Ammon's horn (tissue), 1 donor: ENCODE measurements at regions not wholly inside any gene's neighbourhood (a gene's known extent, or its start where the extent isn't known, plus 50 kb on each side); places are given as distances from the start of the nearest gene placed in this dataset.

Experiments used
- DNase-seq: peaks from one replicate; pipeline ENCODE4 v3.0.0-alpha.2; 2016; ENCODE audit warnings: low spot score

- DNase-seq, result no peak
Measured at GRCh38 chr13:103983948-103984347, 917.7 kb upstream of the SLC10A2 start.

DNA sequence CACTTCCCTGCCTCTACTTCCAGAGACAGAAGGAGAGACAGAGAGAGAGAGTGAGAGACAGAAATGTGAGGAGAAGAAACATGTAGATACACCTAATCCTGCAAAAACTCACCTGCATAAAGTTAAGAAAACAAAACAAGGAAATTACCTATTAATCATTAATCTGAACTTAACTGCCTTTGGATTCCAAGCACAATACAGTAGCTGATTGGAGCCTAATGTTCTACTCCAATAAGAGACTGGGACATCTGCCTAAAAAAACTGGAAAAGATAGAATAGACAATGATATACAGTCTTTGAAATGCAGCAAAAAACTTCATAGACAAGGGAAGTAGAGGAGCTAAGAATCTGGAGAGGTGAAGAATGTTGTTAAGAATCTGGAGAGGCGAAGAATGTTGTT is 910.2 kb upstream of the SLC10A2 start:
- DNase-seq, result no peak

GRCh38 chr13:103973740-103974139 is 907.5 kb upstream of the SLC10A2 start:
- DNase-seq, result no peak

- no peak for DNase-seq
Measured at GRCh38 chr13:103969520-103970050, 903.4 kb upstream of the SLC10A2 start.

DNA sequence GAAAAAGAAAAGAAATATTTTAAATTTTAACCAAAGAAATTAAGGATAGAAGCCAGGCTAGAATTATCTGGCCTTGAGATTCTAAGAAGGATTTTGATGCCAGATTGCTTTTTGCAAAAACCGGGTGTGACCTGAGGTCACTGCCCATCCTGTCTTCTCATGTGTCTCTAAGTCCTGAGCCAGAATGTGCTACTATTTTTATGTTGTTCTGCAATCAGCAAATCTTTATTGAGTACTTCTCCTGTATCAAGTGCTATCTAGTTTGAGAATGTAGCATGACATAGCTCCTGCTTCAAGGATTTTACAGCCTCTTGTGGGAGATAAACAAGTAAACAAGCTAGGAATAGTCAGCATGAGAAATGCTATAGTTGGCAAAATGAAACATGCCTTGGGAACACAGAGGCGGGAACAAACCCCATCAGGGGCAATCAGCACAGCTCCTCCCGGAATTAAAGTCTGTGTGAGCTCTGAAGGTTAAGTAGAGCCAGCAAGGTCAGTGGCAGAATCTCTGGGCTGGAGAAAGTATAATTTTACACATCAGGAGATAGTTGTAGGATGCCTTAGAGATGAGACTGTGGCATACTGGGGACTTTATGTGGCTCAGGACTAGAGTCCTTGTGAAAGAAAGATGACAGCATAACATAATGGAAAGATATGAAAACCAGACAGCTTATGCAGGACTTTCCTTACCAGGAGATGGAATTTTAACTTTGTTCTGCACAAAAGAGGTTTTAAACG is 899.5 kb upstream of the SLC10A2 start:
- no peak for DNase-seq

DNA sequence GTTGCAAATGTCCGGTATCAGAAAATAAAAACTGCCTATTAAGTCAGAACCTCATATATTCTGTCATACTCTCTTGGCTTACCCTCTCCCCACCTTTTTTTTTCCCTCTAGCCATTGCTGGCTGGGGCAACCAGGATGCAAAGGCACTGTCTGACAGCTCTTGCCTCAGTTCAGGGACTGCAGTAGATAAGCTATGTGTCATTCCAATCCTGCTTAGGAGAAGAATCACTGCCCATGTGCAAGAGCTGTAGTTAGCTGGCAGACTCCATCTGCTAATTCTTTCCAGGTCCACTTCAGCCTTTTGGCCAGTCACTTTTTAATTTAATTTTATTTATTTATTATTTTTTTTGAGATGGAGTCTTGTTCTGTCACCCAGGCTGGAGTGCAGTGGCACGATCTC is 895.6 kb upstream of the SLC10A2 start:
- no peak for DNase-seq

- no peak for DNase-seq
Measured at GRCh38 chr13:103961129-103961528, 894.9 kb upstream of the SLC10A2 start.

- DNase-seq, result no peak
Measured at GRCh38 chr13:103960001-103960400, 893.8 kb upstream of the SLC10A2 start.

GRCh38 chr13:103958691-103959090 is 892.5 kb upstream of the SLC10A2 start:
- no peak for DNase-seq

DNA sequence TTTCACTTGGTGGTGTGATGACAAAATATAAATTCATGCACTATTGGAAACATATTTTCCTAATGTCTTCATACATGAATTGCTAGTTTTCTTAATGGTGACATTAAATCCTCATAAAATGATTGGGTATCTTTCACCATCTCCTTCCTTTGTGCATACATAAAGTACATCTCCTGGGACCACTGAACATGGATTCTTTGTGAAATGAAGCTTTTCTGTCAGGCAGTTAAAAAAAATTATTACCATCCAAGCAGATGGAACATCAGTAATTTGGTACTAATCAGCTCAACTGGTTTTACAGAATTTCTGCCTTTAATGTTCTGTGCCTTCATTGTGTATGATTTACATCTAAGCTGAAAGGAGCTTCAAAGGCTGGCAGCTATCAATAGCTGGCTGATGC is 891.7 kb upstream of the SLC10A2 start:
- DNase-seq, result no peak

DNA sequence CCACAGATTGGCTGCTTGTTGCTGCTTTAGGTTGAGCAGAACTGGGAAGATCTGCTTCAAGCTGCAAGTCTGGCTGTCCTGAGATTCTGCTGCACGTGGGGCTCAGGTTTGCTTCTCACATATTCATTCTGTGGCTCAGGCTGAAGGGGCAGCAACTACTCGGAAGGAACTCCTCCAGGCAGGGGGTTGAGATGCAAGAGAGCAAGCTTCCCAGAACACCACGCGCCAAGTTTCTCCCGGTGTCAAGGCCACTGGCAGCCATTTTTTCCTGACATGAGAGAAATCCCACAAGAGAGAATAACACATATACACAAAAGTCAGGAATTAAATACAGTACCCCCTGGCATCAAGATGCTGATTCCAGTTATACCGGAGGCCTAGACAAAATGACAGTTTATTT is 887.6 kb upstream of the SLC10A2 start:
- DNase-seq, result no peak

GRCh38 chr13:103952183-103952582 is 886.0 kb upstream of the SLC10A2 start:
- no peak for DNase-seq

GRCh38 chr13:103948426-103948825 is 882.2 kb upstream of the SLC10A2 start:
- no peak for DNase-seq

- DNase-seq, result no peak
Measured at GRCh38 chr13:103945836-103946235, 879.6 kb upstream of the SLC10A2 start.

DNA sequence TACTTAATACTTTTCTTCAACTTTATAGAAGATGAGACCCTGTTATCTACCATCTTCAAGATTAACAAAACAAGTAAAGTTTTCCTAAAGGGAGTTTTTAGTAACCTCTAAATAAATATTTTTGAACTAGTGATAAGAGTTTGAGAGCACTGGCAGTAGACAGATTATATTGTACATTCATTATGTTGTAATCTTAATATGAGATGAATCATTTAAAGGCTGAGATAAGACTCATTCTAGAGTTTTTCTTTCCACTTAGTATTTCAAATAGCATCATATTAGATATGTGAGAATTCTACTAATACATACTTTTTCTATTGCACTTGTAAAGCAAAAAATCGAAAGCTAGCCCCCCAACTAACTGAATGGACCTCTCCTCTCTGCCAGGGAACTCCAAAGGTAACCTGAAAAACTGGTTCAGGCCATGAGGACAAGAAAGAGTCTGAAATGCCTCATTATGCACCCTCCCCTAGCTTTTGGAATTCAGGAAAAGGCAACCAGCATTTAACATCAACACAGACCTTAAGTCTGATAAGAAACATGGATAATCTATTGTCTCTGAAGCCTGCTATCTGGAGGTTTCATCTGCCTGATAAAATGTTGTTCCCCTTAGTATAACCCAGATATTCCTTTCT is 875.4 kb upstream of the SLC10A2 start:
- no peak for DNase-seq

- no peak for DNase-seq
Measured at GRCh38 chr13:103935117-103935516, 868.9 kb upstream of the SLC10A2 start.

DNA sequence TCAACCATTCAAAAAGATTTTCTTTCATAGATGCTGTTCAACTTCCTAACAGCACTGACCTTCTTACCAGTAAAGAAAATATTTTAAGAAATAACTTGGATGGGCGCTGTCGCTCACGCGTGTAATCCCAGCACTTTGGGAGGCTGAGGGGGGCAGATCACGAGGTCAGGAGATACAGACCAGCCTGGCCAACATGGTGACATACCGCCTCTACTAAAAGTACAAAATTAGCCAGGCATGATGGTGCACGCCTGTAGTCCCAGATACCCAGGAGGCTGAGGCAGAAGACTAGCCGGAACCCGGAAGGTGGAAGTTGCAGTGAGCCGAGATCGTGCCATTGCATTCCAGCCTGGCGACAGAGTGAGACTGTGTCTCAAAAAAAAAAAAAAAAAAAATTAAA is 865.7 kb upstream of the SLC10A2 start:
- no peak for DNase-seq

GRCh38 chr13:103931331-103931845 is 865.2 kb upstream of the SLC10A2 start:
- DNase-seq, result no peak

DNA sequence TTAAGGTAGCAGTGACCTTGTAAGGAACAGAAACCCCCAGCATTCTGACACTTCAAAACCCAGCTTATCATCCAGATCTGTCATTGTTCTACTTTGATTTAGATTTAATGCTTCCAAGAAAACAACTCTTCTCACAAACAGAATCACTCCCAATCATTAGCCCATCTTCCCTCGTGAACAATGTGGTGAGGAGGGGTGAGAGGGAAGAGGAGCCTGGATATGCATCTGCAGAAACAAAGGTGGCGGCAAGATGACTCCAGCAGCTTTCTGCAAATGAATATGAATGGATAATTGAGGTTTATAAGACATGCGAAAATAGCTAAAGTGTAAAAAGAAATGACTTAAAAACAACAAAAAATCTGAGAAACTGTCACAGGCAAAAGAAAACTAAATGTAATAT is 859.9 kb upstream of the SLC10A2 start:
- no peak for DNase-seq

GRCh38 chr13:103908911-103909310 is 842.7 kb upstream of the SLC10A2 start:
- no peak for DNase-seq

DNA sequence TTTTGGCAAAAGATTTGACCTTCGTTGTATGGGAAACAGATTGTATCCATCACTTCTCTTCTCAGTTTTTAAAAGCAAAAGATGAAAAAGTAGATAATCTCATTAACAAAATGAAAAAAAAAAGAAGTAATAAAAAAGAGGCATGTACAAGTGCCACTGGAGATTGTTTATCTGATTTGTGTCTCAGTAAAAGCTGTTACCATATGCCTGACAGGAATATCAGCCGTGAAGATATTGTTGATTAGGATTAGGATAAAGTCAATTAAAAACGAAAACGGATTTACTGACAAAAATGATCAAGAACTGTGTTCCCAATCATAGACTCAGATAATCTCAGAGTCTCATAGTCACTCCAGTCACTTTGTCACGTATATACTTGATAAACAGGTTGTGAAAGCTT is 842.1 kb upstream of the SLC10A2 start:
- DNase-seq, result no peak

DNA sequence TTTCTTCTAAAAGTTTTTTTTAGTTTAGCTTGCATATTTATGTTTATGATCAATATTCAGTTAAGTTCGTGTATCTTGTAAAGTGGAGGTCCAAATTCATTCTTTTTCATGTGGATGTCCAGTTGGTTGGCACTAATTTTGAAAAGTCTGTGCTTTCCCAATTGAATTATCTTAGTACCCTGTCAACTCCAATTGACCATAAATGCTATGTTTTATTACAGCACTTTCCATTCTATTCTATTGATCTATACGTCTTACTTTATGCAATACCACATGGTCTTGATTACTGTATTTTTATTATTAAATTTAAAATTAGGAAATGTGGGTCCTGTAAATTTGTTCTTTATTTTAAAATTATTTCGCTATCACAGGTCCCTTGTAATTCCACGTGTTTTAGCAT is 837.6 kb upstream of the SLC10A2 start:
- DNase-seq, result no peak

GRCh38 chr13:103898481-103898880 is 832.3 kb upstream of the SLC10A2 start:
- DNase-seq, result no peak
